ENCODE measurements at regions not wholly inside any gene's neighbourhood (a gene's known extent, or its start where the extent isn't known, plus 50 kb on each side); places are given as distances from the start of the nearest gene placed in this dataset.
A peak's percentile ranks its signal among the peaks of the same experiment; 100 is the strongest.

GRCh38 chr13:60976367-60976766 is 439.3 kb downstream of the PCDH20 start:
- Mint-ChIP-seq H3K9me3 (ENCODE audit: unreplicated experiment) (peaks cover 5% of the 10 kb centered on the region), H3K36me3 (ENCODE audit: unreplicated experiment) (no peaks in the 10 kb centered on the region)
- DNase-seq: no peak

DNA sequence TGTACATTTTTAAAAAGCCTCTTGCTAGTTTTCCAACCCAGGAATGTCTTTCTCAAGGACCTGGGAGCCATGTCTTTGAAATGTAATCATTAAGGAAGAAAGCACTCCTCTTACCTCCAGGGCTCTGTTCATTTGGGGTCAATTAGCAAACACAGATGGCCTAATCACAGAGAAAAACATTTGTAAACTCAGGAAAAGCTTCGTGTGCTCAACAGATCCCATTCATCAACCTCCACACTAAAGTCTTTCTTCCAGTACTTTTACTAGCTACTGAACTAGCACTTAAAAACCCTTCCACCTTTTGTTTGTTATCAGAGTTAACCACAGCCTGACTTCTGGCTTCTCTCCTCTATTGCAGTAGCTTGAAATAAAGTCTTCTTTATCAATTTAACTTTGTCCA is 441.4 kb downstream of the PCDH20 start:
- Mint-ChIP-seq H3K9me3 (ENCODE audit: unreplicated experiment) (peaks cover 5% of the 10 kb centered on the region), H3K27ac (ENCODE audit: unreplicated experiment) (peak overlapping the region; percentile 69), H3K27me3 (ENCODE audit: unreplicated experiment) (no peaks in the 10 kb centered on the region), H3K4me1 (ENCODE audit: low read depth, unreplicated experiment) (peaks cover 16% of the 10 kb centered on the region), H3K4me3 (ENCODE audit: unreplicated experiment) (no peak overlapping the region), H3K36me3 (ENCODE audit: unreplicated experiment) (no peaks in the 10 kb centered on the region)
- TF ChIP-seq CTCF (IDR thresholded peaks at IDR 0.05; ENCODE audit: partially characterized antibody, unreplicated experiment): no peak
- DNase-seq: no peak

More at GRCh38 chr13:60976367-60976766, 439.3 kb downstream of the PCDH20 start:
- TF ChIP-seq CTCF (IDR thresholded peaks at IDR 0.05; ENCODE audit: partially characterized antibody, unreplicated experiment): no peak
- Mint-ChIP-seq H3K4me1 (ENCODE audit: low read depth, unreplicated experiment) (peaks cover 16% of the 10 kb centered on the region), H3K27me3 (ENCODE audit: unreplicated experiment) (no peaks in the 10 kb centered on the region), H3K4me3 (ENCODE audit: unreplicated experiment) (no peak overlapping the region), H3K27ac (ENCODE audit: unreplicated experiment) (no peak overlapping the region)

DNA sequence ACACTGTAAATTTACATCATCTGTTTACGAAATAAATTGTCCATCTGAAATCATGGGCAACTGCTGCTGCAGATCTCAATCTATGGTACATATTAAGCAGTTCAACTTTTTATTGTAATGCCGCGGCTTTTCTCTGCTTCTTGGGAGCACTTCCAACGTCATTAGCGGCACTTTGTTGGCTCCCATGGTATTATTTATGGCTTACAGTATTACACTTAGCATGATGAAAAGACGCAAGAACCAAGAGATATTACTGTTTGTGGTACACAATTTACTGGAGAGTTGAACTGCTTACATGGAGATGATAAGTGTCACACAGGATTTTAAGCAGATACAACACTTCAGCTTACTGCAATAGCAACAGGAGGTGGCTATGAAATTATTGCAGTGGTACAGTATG is 442.1 kb downstream of the PCDH20 start:
- Mint-ChIP-seq H3K27me3 (ENCODE audit: unreplicated experiment) (no peaks in the 10 kb centered on the region), H3K27ac (ENCODE audit: unreplicated experiment) (no peak overlapping the region), H3K9me3 (ENCODE audit: unreplicated experiment) (peaks cover 3% of the 10 kb centered on the region), H3K4me1 (ENCODE audit: low read depth, unreplicated experiment) (peaks cover 16% of the 10 kb centered on the region), H3K4me3 (ENCODE audit: unreplicated experiment) (no peak overlapping the region), H3K36me3 (ENCODE audit: unreplicated experiment) (no peaks in the 10 kb centered on the region)
- no peak for DNase-seq
- no peak for TF ChIP-seq CTCF (IDR thresholded peaks at IDR 0.05; ENCODE audit: partially characterized antibody, unreplicated experiment)

DNA sequence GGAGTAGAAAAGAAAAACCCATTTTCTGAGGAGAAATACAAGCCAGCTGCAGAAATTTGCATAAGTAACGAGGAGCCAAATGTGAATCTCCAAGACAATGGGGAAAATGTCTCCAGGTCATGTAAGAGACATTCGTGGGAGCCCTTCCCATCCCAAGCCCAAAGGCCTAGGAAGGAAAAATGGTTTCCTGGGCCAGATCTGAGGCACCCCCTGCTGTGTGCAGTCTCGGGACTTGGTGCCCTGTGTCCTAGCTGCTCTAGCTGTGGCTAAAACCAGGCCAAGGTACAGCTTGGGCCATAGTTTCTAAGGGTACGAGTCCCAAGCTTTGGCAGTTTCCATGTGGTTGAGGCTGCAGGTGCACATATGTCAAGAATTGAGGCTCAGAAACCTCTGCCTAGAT is 444.9 kb downstream of the PCDH20 start:
- Mint-ChIP-seq H3K9me3 (ENCODE audit: unreplicated experiment) (peaks cover 3% of the 10 kb centered on the region), H3K4me1 (ENCODE audit: low read depth, unreplicated experiment) (peaks cover 23% of the 10 kb centered on the region), H3K36me3 (ENCODE audit: unreplicated experiment) (no peaks in the 10 kb centered on the region), H3K4me3 (ENCODE audit: unreplicated experiment) (no peak overlapping the region), H3K27ac (ENCODE audit: unreplicated experiment) (no peak overlapping the region), H3K27me3 (ENCODE audit: unreplicated experiment) (no peaks in the 10 kb centered on the region)
- DNase-seq: no peak
- TF ChIP-seq CTCF (IDR thresholded peaks at IDR 0.05; ENCODE audit: partially characterized antibody, unreplicated experiment): no peak

GRCh38 chr13:60969656-60970055 is 446.0 kb downstream of the PCDH20 start:
- Mint-ChIP-seq H3K36me3 (ENCODE audit: unreplicated experiment) (no peaks in the 10 kb centered on the region), H3K4me1 (ENCODE audit: low read depth, unreplicated experiment) (peaks cover 17% of the 10 kb centered on the region), H3K4me3 (ENCODE audit: unreplicated experiment) (no peak overlapping the region), H3K9me3 (ENCODE audit: unreplicated experiment) (no peaks in the 10 kb centered on the region), H3K27me3 (ENCODE audit: unreplicated experiment) (no peaks in the 10 kb centered on the region), H3K27ac (ENCODE audit: unreplicated experiment) (no peak overlapping the region)
- DNase-seq: no peak
- TF ChIP-seq CTCF (IDR thresholded peaks at IDR 0.05; ENCODE audit: partially characterized antibody, unreplicated experiment): no peak
